T-cell (primary cell): ENCODE measurements at regions not wholly inside any gene's neighbourhood (a gene's known extent, or its start where the extent isn't known, plus 50 kb on each side); places are given as distances from the start of the nearest gene placed in this dataset.
"Not testable (repeated sequence)": the region's sequence is repeated elsewhere in the genome, so short reads cannot be mapped to it uniquely, and the experiment has no call there.

Source experiments
- ATAC-seq, 4 experiments: fragments of 200-7000 bp in 3 of 4; fragments of 150-1000 bp in 1 of 4; cut with Tn5 transposase; replicated peaks in 1 of 4; 1 replicate in 3 of 4; 2 replicates in 1 of 4; pipeline ENCODE4 v1.10.0; 2021; ENCODE audit warnings: moderate library complexity in 3 of 4, mild to moderate bottlenecking in 2 of 4, moderate number of reproducible peaks in 1 of 4
- CTCF ChIA-PET, 2 donors: fragments of 300-600 bp; sonication (Branson Sonifier 250); formaldehyde crosslinking; loops; one replicate each; lab custom pipeline; 2022; ENCODE audit warnings: antibody characterized with exemption in 2 of 2; lab: Charles Lee
- POLR2A ChIA-PET, 2 donors: fragments of 300-600 bp; sonication (Branson Sonifier 250); formaldehyde crosslinking; loops; one replicate each; lab custom pipeline; 2022; ENCODE audit warnings: antibody characterized with exemption in 2 of 2; lab: Charles Lee
- DNase-seq, 35 experiments: peaks; one replicate each; pipeline versions ENCODE4 v3.0.0 to v3.0.0-alpha.2; 2013 to 2023
- H3K27ac ChIP-seq: one replicate; pipeline ENCODE4 v1.5.1; 2013; ENCODE audit warnings: low read length
- H3K27me3 ChIP-seq, 2 experiments: replicated peaks in 1 of 2; 1 replicate in 1 of 2; 2 replicates in 1 of 2; pipeline versions ENCODE4 v1.6.1 to v1.7.0; 2013; ENCODE audit warnings: low read length in 1 of 2, mixed read lengths in 1 of 2; ENCODE audit not compliant: control insufficient read depth in 2 of 2, insufficient read depth in 2 of 2; ENCODE audit errors: extremely low read depth in 1 of 2
- H3K36me3 ChIP-seq, 2 donors: 1 replicate in 1 of 2; 2 replicates in 1 of 2; pipeline versions ENCODE4 v1.6.1 to v1.7.0; 2013; ENCODE audit warnings: low read length in 1 of 2; ENCODE audit not compliant: control insufficient read depth in 2 of 2, insufficient read depth in 1 of 2; ENCODE audit errors: extremely low read depth in 1 of 2
- H3K4me1 ChIP-seq, 2 experiments: 1 replicate in 1 of 2; 2 replicates in 1 of 2; pipeline versions ENCODE4 v1.6.1 to v1.7.0; 2013; ENCODE audit warnings: low read length in 2 of 2, mixed read lengths in 1 of 2; ENCODE audit not compliant: insufficient read depth in 2 of 2, control insufficient read depth in 1 of 2; ENCODE audit errors: extremely low read depth in 1 of 2
- H3K4me3 ChIP-seq, 2 donors: 1 replicate in 1 of 2; 2 replicates in 1 of 2; pipeline versions ENCODE4 v1.5.1 to v1.7.0; 2013; ENCODE audit warnings: mild to moderate bottlenecking in 2 of 2, low read length in 1 of 2, moderate library complexity in 1 of 2; ENCODE audit not compliant: control insufficient read depth in 1 of 2; ENCODE audit errors: extremely low read depth in 1 of 2
- H3K9me3 ChIP-seq: 2 replicates; pipeline ENCODE4 v1.7.0; 2013
- H3K27ac Mint-ChIP-seq, 2 donors: one replicate each; pipeline ENCODE4 v1.8.0; 2020 to 2021; ENCODE audit warnings: mild to moderate bottlenecking in 2 of 2, mixed read lengths in 2 of 2
- H3K27me3 Mint-ChIP-seq, 2 donors: one replicate each; pipeline ENCODE4 v1.8.0; 2021 to 2022; ENCODE audit warnings: mixed read lengths in 2 of 2
- H3K36me3 Mint-ChIP-seq: one replicate; pipeline ENCODE4 v1.8.0; 2021; ENCODE audit warnings: mixed read lengths
- H3K4me1 Mint-ChIP-seq, 3 donors: one replicate each; pipeline ENCODE4 v1.8.0; 2020 to 2022; ENCODE audit warnings: mixed read lengths in 3 of 3, mild to moderate bottlenecking in 1 of 3
- H3K4me3 Mint-ChIP-seq, 3 donors: one replicate each; pipeline ENCODE4 v1.8.0; 2020 to 2022; ENCODE audit warnings: mild to moderate bottlenecking in 3 of 3, mixed read lengths in 3 of 3, moderate library complexity in 3 of 3
- H3K9me3 Mint-ChIP-seq, 3 donors: one replicate each; pipeline ENCODE4 v1.8.0; 2020 to 2022; ENCODE audit warnings: mixed read lengths in 3 of 3
- WGBS: methylation state at CpG from one replicate; pipeline ENCODE4 v1.1.5; 2013; ENCODE audit warnings: missing lambda C conversion rate; ENCODE audit not compliant: insufficient coverage; 5-methylcytosine and 5-hydroxymethylcytosine counted together

GRCh38 chr4:108425988-108426387 is 194.4 kb upstream of the RPL34 start:
- H3K27me3 ChIP-seq: no peaks in the 10 kb centered on the region
- POLR2A ChIA-PET: no interaction called here
- H3K4me1 Mint-ChIP-seq: peaks cover 18 to 30% (median 20%) of the 10 kb centered on the region in 3 donors
- DNase-seq (no peak), ATAC-seq (no peak)
- H3K4me3 ChIP-seq: no peak overlapping the region
- no CpG with 5 or more reads among the region's 3 CpGs for WGBS
- peaks cover 0 to 11% (median 2%) of the 10 kb centered on the region in 3 donors for H3K9me3 Mint-ChIP-seq
- peak overlapping the region; percentile 1 to 30 for H3K27ac Mint-ChIP-seq
- H3K36me3 Mint-ChIP-seq: no peaks in the 10 kb centered on the region
- no peaks in the 10 kb centered on the region for H3K27me3 Mint-ChIP-seq
- no peak overlapping the region for H3K27ac ChIP-seq
- H3K36me3 ChIP-seq: no peaks in the 10 kb centered on the region
- no peak overlapping the region for H3K4me3 Mint-ChIP-seq
- no peaks in the 10 kb centered on the region for H3K4me1 ChIP-seq
- no peaks in the 10 kb centered on the region for H3K9me3 ChIP-seq
- CTCF ChIA-PET: interaction anchor here in 1 of 2 donors (0.6 kb wide), 1 partner anchor 191 kb away, joined by 3 read pairs; no protein-coding TSS in a partner anchor

- peaks cover 0 to 14% (median 3%) of the 10 kb centered on the region in 3 donors for H3K9me3 Mint-ChIP-seq
- no peak overlapping the region for H3K27ac Mint-ChIP-seq
- H3K27me3 ChIP-seq: no peaks in the 10 kb centered on the region
- ATAC-seq: no peak
- no peak overlapping the region for H3K4me3 Mint-ChIP-seq
- DNase-seq: no peak
- 67% methylated on average over 1 of the region's 1 CpG for WGBS
- no peaks in the 10 kb centered on the region for H3K9me3 ChIP-seq
- no peaks in the 10 kb centered on the region for H3K36me3 ChIP-seq
- no peaks in the 10 kb centered on the region for H3K4me1 ChIP-seq
- H3K4me1 Mint-ChIP-seq: peaks cover 10 to 17% (median 17%) of the 10 kb centered on the region in 3 donors
- no peak overlapping the region for H3K4me3 ChIP-seq
- H3K27me3 Mint-ChIP-seq: no peaks in the 10 kb centered on the region
- ChIA-PET POLR2A (no interaction called here), CTCF (no interaction called here)
- peaks cover 3% of the 10 kb centered on the region for H3K36me3 Mint-ChIP-seq
- no peak overlapping the region for H3K27ac ChIP-seq
Observed at GRCh38 chr4:108417923-108418322, 202.5 kb upstream of the RPL34 start.

GRCh38 chr4:108416831-108417230 is 203.5 kb upstream of the RPL34 start:
- POLR2A ChIA-PET: no interaction called here
- peaks cover 3% of the 10 kb centered on the region for H3K36me3 Mint-ChIP-seq
- H3K9me3 Mint-ChIP-seq: peaks cover 0 to 5% (median 3%) of the 10 kb centered on the region in 3 donors
- ATAC-seq (no peak), DNase-seq (no peak)
- no peaks in the 10 kb centered on the region for H3K27me3 ChIP-seq
- no peak overlapping the region for H3K4me3 Mint-ChIP-seq
- WGBS: 100% methylated on average over 2 of the region's 3 CpGs
- peaks cover 10 to 17% (median 17%) of the 10 kb centered on the region in 3 donors for H3K4me1 Mint-ChIP-seq
- H3K27me3 Mint-ChIP-seq: no peaks in the 10 kb centered on the region
- no peak overlapping the region for H3K4me3 ChIP-seq
- no peaks in the 10 kb centered on the region for H3K9me3 ChIP-seq
- CTCF ChIA-PET: interaction anchor here in 1 of 2 donors (0.6 kb wide), 1 partner anchor 356 kb away, joined by 3 read pairs; no protein-coding TSS in a partner anchor
- no peaks in the 10 kb centered on the region for H3K36me3 ChIP-seq
- no peaks in the 10 kb centered on the region for H3K4me1 ChIP-seq
- no peak overlapping the region for H3K27ac Mint-ChIP-seq
- no peak overlapping the region for H3K27ac ChIP-seq

- Histone ChIP-seq H3K36me3 (no peaks in the 10 kb centered on the region), H3K27me3 (no peaks in the 10 kb centered on the region), H3K4me3 (no peak overlapping the region), H3K27ac (no peak overlapping the region), H3K4me1 (no peaks in the 10 kb centered on the region), H3K9me3 (no peaks in the 10 kb centered on the region)
- POLR2A ChIA-PET: no interaction called here
- H3K36me3 Mint-ChIP-seq: peaks cover 3% of the 10 kb centered on the region
- peaks cover 6 to 12% (median 11%) of the 10 kb centered on the region in 3 donors for H3K4me1 Mint-ChIP-seq
- 90% methylated on average over 6 of the region's 7 CpGs for WGBS
- H3K4me3 Mint-ChIP-seq: no peak overlapping the region
- ATAC-seq (no peak), DNase-seq (no peak)
- CTCF ChIA-PET: no interaction called here
- H3K27me3 Mint-ChIP-seq: no peaks in the 10 kb centered on the region
- H3K27ac Mint-ChIP-seq: no peak overlapping the region
- H3K9me3 Mint-ChIP-seq: peaks cover 0 to 3% (median 3%) of the 10 kb centered on the region in 3 donors
Observed at GRCh38 chr4:108415389-108415788, 205.0 kb upstream of the RPL34 start.

GRCh38 chr4:108411836-108412235 is 208.5 kb upstream of the RPL34 start:
- ATAC-seq: no peak
- H3K27ac Mint-ChIP-seq: no peak overlapping the region
- ChIA-PET POLR2A (no interaction called here), CTCF (interaction anchor here in 1 of 2 donors (0.6 kb wide), 1 partner anchor 151 kb away, joined by 4 read pairs; no protein-coding TSS in a partner anchor)
- H3K4me1 Mint-ChIP-seq: peaks cover 0 to 6% (median 3%) of the 10 kb centered on the region in 3 donors
- peaks cover 0 to 2% (median 0%) of the 10 kb centered on the region in 3 donors for H3K9me3 Mint-ChIP-seq
- WGBS: 80% methylated on average over 2 of the region's 2 CpGs
- Histone ChIP-seq H3K36me3 (no peaks in the 10 kb centered on the region), H3K27me3 (no peaks in the 10 kb centered on the region), H3K4me1 (no peaks in the 10 kb centered on the region), H3K27ac (no peak overlapping the region), H3K4me3 (no peak overlapping the region), H3K9me3 (no peaks in the 10 kb centered on the region)
- no peaks in the 10 kb centered on the region for H3K36me3 Mint-ChIP-seq
- DNase-seq: no peak
- H3K27me3 Mint-ChIP-seq: no peaks in the 10 kb centered on the region
- H3K4me3 Mint-ChIP-seq: no peak overlapping the region

GRCh38 chr4:108409691-108410090 is 210.7 kb upstream of the RPL34 start:
- peaks cover 6 to 20% (median 10%) of the 10 kb centered on the region in 3 donors for H3K9me3 Mint-ChIP-seq
- H3K4me3 Mint-ChIP-seq, H3K4me3 ChIP-seq, H3K27ac ChIP-seq, H3K27ac Mint-ChIP-seq, H3K4me1 Mint-ChIP-seq, DNase-seq, ATAC-seq, H3K27me3 Mint-ChIP-seq, H3K36me3 Mint-ChIP-seq, H3K9me3 ChIP-seq, H3K27me3 ChIP-seq, H3K4me1 ChIP-seq, CTCF ChIA-PET, POLR2A ChIA-PET, H3K36me3 ChIP-seq: not testable (repeated sequence)
- 96% methylated on average over 5 of the region's 36 CpGs for WGBS
